CD4-positive, alpha-beta T cell treated with Interleukin-15 for 4 hours (primary cell): ENCODE measurements at regions not wholly inside any gene's neighbourhood (a gene's known extent, or its start where the extent isn't known, plus 50 kb on each side); places are given as distances from the start of the nearest gene placed in this dataset.

Source experiments
- DNase-seq: peaks from one replicate; pipeline ENCODE4 v3.0.0-alpha.2; 2020; ENCODE audit warnings: low spot score

DNA sequence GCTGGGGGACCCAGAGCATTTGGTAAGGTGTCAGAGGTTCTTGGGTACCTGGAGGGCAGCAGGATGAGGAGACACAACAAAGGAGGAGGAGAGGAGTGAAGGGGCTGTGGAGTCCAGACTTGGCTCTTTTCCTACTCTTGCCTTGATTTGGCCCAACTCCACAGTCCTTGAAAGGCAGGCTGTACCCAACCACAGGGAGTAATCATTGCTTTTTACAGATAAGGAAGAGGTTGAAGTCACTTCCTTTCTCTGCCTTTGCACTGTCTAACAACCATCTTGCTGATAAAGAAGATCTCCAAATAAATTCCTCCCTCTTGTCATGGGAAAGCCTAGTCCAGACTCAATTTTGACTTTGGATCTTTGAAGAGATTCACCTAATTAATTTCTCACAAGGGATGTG lies 226.8 kb upstream of the HMGA2 start:
- DNase-seq, result no peak

DNA sequence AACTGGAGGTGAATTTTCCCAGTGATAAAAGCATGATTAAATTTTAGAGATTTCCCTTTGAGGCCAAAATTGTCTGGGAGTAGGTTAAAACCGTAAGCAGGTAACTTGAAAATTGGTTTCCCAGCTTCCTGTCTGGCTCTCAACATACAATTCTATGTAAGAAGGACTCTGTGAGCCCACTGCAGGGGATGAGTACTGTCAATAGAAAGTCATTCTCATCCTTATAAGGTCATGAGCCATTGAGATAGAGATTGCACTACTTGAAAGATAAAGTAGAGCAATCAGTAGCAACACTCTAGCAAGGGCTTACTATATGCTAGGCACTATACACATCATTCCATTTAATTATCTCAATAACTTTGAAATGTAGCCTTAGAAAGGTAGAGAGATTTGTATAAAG lies 225.6 kb upstream of the HMGA2 start:
- no peak for DNase-seq

DNA sequence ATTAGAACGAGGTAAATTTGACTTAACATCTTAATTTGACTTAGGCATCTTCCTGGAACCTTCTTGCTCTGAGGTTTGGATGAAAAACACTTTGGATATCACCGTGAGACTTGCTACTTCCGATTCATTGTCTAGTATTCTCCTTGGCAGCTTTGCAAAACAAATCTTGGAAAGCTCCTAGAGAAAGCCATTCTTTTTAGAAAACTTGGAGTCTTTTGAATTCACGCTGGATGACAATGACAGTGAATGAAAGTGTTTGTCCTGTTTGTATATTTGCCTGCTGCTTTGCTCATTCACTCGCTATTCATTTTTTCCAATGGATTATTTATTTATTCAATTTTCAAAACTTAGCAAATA lies 222.1 kb upstream of the HMGA2 start:
- no peak for DNase-seq

DNA sequence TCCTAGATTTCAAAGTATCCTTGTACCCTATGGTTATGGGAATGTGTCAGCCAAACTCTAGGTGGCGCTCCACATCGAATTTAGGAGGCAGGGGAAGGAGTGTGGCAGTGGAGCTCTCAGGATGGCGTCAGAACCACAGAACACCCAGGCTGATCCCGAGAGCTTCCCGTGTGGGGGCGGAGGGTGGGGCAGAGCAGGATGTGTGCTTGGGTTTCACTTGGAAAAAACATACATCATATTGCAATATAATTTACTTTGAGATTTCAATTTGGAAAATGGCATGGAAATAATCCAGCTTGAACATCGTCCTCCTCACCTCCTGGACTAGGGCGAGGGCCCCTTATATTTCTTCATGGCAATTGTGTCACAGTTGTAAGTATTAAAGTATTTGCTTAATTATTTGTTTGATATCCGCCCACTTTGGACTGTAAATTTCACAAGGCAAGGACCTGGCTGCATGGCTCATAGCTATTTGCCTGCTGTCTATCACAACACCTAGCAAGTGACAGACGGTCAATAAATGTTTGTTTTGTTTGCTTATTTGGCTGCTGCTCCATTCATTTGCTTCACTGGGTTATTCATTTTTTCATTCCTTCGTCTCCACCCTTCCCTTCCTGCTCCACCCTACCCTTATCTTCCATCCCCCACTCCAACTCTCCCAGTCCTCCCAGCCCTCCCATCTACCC lies 221.5 kb upstream of the HMGA2 start:
- no peak for DNase-seq

DNA sequence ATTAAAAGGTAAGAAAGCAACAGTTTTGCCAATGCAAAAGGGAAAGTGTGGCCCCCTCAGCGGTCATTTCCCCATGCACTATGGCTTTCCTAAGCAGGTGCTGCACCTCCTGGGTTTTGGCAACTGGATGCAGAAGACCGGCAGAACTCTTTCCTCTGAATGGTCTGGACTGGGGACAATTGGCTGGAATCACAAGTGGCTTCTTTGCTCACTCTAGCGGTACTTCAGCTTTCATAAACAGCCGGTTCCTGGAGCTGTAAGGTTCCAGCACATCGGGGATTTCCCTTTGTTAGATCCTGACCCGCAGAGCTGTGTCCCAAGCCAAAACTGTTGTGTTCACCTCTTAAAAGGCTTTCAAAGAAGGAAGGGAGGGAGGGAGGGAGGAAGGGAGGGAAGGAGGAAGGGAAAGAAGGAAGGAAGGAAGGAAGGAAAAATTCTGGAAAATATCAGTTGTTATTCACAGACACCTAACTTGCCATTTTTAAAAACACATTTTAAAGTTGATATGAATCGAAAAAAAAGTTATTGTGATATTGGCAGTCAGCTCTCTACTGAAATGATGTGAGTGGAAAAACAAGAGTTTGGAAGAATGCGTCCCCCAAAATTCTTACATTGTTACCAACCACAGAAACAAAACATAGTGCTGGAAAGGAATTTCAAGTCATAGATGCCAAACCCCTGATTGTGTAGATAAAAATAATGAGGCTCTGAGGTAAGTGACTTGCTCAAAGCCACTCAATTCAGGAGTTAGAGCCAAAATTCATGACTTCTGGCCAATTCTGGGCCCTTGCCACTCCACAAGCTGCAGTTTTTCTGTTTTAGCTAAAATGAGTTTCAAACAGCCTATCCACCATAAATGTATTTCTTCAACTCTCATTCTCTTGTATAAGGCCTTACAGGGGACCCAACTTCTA lies 220.6 kb upstream of the HMGA2 start:
- DNase-seq, result no peak

DNA sequence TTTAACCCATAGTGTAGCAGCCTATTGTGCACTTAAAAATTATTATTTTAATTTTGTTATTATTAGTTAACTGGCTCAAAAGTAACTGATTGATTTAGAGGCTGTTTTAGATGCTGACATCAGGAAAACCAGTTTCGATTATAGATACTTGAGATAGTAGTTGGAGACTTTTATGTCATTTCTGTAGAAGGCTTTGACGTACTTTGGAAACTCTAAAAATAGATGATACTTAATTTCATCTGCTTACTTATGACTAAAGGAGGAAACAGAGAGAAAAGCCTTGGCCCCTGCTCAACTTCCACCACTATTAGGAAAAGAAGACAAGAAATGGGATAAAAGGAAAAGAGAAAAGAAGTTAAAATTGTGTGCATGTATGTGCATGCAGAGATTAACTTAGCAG lies 219.3 kb upstream of the HMGA2 start:
- no peak for DNase-seq

DNA sequence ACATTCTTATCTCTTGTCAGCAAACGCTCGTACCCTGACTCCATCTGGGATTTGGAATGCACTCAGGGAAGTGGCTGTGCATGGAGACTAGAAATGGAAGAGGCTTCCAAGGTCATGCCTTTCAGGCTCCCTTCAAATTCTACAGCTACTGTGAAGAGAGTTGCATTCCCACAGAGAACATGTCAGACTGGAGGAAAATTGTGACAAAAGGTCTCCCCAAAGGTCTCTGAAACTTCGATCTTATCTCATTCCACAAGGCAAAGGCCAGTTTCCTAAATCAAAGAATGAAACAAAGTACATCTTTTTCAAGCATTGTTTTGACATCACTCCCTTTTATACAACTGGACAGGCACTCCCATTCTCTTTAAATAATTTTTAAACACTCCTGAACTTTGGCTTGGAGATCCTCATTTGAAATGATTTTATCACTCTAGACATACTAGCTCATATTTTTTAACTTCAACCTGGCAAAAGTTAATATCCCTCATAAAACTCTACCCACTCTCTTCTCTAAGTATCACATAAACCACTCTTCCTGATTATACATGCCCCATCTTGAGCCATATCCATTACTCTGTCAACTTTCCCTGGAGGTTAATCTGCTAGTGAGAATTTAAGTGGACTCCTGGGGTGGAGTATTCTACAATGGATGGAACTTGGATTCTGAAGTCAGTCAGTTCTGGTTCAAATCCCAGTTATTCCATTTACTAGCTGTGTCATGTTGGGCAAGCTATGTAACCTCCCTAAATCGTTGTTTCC lies 218.1 kb upstream of the HMGA2 start:
- DNase-seq, result no peak

DNA sequence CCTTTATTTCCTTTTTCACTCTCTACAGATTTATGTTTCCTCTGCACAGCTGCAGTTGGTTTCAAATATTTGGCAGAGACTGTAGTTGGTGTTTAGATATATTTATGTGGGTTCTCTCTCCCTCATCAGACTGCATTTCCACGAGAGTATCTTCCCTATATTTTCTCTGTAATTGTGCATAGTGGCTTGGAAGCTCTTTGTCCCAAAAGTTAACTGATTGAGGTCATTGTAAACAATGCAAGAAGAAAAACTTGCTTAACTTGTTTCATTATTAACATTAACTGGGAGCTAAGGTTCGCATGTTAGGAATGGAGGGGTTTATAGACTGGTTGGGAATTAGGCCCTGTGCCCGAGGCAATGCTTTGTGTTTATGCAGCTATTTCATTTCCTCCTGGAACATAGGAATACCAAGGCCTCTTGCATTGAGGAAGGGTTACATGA lies 216.9 kb upstream of the HMGA2 start:
- no peak for DNase-seq

DNA sequence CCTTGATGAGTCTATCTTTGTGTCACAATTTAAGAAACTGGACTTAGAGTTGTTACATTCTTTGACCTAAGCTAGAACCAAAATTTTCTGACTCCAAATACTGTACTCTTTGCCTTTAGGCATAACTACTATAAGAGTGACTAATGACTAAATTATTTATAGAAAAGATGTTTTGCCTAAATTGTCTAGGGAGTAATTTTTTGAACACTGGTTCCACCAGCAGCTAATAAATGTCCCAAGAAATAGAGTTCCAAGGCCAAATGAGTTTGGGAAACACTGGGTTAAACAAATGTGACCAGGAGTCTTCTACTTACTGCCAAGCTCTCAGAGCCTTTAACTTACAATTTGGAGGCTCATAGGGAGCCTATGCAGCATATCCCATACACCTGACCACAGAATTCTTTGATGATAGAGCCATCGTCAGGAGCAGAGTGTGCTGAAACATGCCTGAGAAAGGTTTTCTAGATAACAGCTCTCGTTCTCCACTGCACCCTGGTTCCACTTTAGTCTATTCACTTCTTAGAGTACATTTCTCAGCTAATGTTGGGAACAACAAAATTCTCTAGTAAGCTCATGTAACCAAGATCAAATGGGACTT lies 215.9 kb upstream of the HMGA2 start:
- DNase-seq, result no peak

DNA sequence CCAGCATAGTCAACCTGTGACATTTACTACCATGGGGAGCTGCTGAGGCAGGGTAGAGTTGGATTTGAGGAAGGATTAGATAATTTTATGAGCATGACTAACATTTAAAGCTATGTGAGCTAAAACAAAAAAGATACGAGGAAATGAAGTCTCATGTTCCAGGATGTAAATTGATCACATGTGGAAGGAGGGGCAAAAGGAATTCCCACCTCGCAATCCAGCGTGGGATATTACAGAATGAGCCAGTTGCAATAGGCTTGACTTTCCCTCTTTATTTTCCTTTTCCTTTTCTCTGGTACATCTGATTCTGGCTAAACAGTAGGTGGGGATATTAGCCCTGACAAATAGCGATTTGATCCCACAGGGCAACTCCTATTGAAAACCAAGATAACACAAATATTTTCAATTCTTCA lies 214.9 kb upstream of the HMGA2 start:
- no peak for DNase-seq

DNA sequence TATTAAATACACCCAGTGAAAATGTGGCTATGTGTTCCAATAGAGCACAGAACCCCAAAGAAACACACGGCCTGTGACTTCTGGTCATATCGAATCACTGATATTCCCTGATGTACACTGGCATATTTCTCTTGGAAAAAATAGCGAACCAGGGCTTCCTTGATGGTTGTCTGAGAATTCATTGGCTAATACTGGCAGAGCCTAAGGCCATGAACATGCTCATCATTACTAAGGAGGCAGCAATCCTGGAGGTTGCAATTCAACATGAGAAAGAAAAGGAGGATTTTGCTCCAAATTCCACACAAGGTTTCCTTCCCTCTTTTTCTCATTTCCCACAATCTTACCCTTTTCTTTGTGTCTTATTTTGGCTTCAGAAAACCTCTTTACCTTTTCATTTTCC lies 212.9 kb upstream of the HMGA2 start:
- no peak for DNase-seq

DNA sequence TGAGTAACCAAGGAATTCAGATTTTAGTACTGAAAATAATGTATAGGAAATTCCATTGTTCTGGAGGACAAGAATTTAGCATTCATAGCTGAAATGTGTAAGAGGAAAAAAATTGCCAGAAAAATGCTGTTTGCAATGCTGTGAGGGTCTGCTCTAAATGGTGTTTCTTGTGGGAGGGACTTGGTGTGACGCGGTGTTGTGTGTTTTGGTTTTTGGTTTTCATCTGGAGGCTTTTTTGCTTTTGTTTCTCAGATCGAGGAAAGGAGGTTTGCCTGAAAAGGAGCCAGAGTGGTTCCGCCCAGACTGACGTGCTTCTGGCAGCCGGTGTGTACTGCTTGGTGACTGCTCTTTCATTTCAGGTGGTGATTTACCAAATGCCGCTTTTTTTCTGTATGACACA lies 211.8 kb upstream of the HMGA2 start:
- no peak for DNase-seq

DNA sequence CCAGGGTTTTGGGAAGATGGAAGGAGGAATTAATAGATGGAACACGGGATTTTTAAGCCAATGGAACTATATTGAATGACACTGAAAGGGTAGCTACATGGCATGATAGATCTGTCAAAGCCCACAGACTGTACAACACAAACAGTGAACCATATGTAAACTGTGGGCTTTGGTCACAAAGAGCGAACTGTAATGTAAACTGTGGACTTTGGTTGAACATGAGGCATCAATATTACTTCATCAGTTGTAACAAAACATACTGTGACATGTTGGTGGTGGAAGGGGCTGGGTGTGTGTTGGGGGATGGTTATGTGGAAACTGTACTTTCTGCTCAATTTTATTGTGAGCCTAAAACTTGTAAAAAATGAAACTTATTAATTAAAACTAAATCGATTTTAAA lies 210.6 kb upstream of the HMGA2 start:
- no peak for DNase-seq

DNA sequence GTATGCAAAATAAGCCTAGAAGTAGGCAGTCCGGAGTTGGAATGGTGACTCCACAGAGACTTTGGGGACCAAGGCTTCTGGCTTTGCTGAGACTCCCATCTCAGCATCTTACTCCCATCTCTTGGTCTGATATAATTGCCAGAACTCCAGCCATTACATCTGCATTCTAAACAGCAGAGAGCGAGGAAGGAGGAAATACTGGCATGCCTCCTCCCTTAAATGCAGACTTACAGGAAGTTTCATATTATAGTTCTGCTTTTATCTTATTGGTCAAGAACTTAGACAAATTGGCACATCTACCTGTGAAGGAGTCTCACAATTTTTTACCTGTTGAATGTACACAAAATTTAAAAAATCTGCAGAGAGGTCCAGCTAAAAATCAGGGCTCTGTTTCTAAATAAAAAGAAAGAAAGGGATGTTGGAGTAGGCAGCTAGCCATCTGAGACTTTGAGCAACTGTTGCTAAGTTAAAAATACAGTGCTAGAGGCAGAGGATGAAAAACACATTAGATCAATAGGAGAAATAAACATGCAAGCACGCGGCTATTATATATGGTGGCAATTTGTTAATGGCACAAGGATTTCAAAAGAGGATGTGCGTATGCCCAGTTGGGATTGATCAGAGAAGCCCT lies 209.9 kb upstream of the HMGA2 start:
- no peak for DNase-seq

DNA sequence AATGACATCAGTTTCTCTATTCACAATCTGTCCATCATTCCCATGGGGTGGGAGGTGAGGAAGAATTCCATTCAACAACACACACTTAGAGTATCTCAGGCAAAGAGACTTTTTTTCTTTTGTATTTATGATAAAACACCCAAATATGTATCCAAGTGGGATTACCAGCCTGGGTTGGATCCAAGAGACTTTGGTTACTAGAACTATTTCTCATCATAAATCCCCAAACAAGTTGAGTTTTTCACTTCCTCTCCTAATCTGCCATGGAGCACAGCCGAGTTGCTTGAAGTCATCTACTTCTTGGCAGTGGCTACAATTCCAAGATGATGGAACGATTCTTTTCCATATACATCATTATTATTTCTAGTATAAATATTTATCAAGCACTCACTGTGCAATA lies 209.2 kb upstream of the HMGA2 start:
- no peak for DNase-seq

DNA sequence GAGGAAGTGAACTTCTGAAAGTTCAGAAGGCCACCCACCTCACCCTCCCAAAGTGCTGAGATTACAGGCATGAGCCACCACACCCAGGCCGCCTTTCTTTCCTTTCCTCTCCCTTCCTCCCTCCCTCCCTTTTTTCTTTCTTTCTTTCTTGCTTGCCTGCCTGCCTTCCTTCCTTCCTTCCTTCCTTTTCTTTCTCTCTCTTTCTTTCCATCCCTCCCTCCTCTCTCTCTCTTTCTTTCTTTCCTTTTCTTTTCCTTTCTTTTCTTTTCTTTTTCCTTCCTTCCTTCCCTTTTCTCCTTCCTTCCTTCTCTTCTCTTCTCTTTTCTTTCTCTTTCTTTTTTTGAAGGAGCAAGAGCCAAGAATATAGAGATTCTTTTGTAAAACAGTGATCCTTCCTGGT lies 208.3 kb upstream of the HMGA2 start:
- no peak for DNase-seq

DNA sequence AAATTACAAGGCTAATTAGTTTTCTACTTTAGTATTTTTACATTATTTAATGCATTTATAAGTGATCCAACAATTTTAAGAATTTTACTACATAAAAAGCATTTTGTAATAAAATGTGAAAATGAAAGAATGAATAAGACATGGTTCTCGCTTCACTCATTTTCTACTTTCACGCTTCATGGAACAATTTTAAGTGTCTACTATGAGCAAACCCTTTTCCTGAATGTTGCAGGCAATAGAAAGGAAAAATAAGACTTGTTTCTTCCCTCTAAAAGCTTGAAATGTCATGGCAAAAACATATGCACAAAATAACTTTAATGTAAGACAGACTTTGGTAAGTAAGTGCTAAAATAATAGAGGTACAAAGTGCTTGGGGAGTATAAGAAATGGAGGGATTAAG lies 205.7 kb upstream of the HMGA2 start:
- no peak for DNase-seq

DNA sequence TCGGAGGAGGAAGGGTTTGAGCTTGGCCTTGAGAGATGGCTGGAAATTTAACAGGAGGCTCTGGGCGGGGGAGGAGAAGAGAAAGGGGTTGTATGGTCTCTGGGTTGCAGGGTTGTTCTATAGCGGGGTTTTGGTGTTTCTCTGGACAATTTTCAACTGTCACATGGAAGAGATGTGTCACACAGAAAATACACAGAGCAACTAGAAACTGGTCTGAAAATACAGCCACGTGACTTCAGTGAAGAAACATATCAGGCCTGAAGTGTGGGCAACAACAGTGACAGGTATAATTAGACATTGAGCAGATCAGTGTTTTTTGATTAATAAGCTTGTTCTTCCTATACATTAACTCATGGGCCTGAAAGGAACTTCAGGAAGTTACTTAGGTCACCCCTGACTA lies 205.3 kb upstream of the HMGA2 start:
- no peak for DNase-seq

DNA sequence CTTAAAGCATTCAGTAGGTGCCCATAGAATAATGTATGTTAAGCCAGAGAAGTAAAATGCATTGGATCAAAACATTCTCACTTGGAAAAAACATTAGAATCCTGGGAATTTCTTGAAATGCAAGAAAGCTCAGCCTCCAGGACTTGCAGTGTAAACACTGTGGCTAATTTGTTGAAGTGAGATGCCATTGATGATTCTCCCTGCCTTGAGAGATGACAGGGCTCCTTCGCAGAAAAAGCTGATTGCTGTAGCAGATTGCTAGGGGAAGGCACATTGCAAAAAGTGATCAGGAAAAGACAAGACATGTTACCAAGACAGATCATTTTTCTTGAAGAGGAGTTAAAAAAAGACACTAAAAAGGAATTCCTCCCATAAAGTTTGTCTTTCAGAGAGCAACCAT lies 204.2 kb upstream of the HMGA2 start:
- DNase-seq, result no peak

DNA sequence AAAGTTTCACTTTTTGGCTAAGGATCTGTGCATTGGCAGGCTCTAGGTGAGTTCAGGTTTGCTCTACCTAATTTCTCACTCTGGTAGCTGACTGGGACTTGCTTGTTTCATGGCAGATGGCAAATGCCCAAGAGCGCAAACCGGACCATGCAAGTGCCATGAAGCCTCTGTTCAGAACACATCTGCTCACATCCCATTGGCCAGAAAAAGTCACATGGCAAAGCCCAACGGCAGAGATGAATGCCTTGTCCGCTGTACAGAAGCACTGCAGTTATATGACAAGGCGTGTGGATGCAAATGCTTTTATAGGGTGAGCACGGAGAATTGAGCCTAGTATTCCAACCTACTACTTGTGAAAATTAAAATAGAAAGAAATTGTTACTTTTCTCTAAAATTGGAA lies 202.2 kb upstream of the HMGA2 start:
- no peak for DNase-seq

DNA sequence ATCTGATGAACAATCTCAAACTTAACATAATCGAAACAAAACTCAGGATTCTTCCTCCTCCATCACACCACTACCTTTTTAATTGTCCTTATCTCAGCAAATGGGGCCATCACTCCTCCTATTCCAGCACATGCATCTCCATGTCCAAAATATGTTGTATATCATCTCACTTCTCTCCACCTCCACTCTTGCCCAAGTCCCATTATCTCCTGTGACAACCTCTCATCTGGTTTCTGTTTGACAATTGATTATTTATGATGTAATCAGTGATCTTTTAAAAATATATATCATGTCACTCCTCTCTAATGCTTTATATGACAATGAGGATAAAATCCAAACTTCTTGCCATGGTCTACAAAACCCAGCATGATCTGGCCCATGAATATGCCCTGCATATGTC lies 200.8 kb upstream of the HMGA2 start:
- no peak for DNase-seq

DNA sequence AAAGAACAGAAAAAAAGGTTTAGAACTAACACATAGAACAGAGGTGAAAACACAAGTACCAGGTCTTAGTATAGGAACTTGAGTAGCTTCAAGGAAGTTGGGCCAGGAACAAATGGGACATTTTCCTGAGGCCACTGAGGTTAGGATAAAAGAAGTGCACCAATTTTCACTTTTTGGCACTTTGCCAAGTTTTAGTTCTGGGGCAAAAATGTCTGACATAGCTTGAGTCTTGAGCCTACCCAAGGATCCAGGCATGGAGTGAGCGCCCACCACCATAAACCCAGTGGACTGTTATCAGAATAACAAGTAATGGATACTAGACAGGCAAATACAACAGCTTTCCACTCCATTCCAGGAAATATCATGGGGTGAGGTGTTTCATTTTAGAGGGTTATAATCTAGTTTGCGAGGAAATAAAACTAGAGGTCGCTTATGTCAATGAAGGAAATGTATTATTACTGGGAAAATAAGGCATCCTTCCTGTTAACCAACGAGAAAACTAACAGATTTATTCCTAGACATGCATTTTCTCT lies 199.7 kb upstream of the HMGA2 start:
- DNase-seq, result no peak
